VCaP (cell line): ENCODE measurements at regions not wholly inside any gene's neighbourhood (a gene's known extent, or its start where the extent isn't known, plus 50 kb on each side); places are given as distances from the start of the nearest gene placed in this dataset.

Experiments used
- H3K27ac ChIP-seq: fragments of 450-650 bp; 2 replicates; pipeline ENCODE4 v1.5.1; 2017
- TF ChIP-seq, protein P1 (sequence below): fragments of 450-650 bp; conservative IDR thresholded peaks from 2 replicates; pipeline ENCODE4 v1.5.1; 2017; ENCODE audit warnings: mild to moderate bottlenecking, moderate library complexity

DNA sequence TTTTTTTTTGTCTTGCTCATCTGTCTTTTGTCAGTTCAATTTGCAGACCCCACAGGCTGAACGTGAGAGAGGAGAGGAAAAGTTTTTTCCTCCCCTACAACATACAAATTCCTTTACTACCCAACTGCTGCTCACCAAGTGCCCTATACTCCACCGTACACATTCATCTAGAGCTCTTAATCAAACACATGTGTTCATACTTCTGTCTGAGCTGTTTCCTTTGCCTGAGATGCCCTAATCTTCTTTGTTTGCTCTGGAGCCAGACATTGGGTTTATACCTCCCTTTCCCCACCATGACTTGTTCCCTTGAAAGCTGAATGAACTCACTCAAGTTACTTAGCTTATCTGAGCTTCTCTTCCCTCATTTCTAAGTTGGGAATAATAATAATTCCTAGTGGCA, 122.7 kb upstream of the RASGRP1 start:
- no peak overlapping the region for H3K27ac ChIP-seq
- TF ChIP-seq, protein P1, sequence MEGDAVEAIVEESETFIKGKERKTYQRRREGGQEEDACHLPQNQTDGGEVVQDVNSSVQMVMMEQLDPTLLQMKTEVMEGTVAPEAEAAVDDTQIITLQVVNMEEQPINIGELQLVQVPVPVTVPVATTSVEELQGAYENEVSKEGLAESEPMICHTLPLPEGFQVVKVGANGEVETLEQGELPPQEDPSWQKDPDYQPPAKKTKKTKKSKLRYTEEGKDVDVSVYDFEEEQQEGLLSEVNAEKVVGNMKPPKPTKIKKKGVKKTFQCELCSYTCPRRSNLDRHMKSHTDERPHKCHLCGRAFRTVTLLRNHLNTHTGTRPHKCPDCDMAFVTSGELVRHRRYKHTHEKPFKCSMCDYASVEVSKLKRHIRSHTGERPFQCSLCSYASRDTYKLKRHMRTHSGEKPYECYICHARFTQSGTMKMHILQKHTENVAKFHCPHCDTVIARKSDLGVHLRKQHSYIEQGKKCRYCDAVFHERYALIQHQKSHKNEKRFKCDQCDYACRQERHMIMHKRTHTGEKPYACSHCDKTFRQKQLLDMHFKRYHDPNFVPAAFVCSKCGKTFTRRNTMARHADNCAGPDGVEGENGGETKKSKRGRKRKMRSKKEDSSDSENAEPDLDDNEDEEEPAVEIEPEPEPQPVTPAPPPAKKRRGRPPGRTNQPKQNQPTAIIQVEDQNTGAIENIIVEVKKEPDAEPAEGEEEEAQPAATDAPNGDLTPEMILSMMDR, result no peak

DNA sequence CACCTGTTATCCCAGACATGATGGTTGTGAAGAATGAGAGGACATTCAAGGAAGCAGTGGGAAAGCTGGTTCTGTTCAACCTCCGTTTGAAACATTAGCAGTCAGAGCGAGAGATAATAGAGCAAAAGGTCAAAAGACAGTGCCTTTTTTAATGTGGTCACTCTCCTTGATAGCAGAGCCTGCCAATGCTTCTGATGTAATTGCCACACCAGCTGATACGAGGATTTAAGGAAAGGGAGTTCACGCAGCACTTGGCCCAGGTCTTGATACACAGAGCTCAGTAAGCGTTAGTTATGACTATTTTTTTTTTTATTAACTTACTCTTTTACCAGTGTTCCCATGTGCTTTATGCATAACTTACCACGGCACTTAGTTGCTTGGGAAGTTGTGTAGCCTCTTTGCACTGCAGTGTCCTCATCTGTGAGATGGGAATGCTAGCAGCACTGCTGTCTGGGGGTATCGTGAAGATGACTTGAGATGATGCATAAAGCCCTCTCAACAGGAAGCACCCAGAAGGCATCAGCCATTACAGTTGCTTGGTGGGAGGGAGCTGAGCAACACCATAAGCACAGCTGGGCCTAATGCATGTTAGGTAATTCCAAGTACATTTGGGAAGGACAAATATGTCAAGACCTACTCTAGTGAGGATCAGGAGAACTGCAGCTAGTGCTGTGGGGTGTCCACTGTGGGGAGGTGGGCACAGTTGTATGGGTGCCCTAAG, 123.3 kb upstream of the RASGRP1 start:
- no peak overlapping the region for H3K27ac ChIP-seq
- TF ChIP-seq, protein P1, result no peak

DNA sequence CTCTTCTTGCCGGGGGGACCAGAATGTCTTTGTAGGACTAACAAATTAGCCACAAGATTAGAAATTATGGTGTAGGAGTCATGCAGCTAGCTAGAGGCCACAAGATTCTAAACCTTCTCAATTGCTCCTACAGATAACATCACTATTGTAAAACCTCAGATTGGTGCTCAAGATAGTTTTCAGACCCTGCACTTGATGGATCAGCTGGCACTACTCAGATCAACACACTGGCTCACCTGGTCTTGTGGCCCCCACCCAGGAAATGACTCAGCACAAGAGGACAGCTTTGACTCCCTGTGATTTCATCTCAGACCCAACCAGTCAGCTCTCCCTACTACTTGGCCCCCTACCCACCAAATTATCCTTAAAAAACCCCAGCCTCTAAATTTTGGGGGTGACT, 124.1 kb upstream of the RASGRP1 start:
- H3K27ac ChIP-seq, result no peak overlapping the region
- TF ChIP-seq, protein P1, result no peak

DNA sequence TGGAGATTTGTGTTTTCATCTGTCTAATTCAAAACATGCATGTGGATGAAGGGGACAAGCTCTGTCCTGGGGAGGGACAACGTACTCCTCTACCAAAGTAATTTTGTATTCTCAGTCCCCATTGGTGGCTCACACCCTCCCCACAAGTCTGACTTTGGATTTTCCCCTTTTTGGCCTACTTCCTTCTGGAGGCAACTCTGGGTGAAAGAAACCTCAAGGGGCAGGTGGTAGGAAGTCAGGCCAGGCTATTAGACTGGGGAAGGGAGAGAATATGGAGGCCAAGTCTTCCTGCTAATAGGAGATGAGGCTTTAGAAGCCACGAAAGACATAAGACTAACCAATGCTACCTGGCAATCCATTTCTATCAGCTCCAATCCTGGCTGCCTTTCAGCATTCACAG, 124.9 kb upstream of the RASGRP1 start:
- TF ChIP-seq, protein P1, result no peak

DNA sequence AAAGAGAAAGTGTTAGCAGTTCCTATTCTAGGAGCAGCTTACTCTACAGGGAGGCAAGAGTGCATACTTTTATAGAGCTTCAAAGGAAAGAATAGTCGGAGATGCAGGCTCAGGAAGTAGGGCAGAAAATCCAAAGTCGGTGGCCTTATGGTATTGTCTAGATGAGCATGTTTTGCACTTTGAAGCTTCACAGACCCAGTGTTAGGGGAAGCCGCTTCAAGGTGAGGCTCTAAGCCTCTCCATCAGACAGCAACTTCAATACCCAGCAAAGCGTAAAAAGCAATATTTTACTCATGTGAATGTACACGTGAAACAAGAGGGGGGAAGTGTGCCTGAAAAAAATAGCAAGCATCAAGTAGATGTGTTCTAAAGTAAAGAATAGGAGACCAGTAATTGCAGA, 125.6 kb upstream of the RASGRP1 start:
- no peak overlapping the region for H3K27ac ChIP-seq
- TF ChIP-seq, protein P1, result no peak

More for the DNA sequence above, 124.9 kb upstream of the RASGRP1 start:
- H3K27ac ChIP-seq, result no peak overlapping the region

DNA sequence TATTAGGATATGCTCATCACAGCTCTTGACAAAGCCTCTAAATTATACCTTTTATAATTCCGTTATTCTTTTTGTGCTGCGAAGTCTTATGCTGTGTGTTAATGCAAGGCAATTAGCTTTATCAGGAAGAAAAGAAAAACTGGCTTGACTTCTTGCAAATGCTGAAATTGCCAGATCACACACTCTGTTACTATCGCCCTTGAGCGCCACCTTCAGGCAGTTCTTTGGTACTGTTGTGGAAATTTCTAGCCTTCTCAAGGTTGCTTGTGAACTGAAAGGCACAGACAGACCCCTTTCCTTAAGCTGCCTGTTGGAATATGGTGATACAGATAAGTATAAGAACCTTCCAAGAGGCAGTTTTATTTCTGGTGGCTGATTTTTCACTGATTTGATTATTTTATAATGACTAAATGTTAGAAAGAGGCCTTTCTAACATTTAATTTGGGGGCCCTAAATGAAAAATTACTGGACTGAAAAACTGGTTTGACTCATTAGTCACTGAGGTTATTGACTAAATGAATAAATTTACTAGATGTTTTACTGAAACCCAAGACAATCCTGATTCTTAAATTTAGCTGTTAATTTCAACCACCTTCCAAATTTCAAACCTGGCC, 126.2 kb upstream of the RASGRP1 start:
- H3K27ac ChIP-seq, result no peak overlapping the region

DNA sequence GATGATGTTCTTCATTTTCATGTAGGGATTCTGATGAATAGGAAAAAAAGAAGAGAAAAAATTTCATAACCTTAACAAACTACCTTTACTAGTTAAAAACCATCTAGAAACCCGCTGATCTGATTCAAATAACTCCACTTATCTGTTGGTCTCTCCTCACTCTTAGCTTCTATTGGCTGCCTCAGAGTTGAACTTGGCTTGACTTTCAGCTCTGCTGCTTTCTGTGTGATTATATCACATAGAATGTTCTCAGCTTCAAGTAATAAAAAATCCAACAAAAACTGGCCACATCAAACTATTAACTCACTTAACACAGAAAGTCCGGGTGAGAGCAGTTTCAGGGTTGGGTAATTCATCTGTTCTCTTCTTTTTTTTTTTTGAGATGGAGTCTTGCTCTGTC, 126.8 kb upstream of the RASGRP1 start:
- H3K27ac ChIP-seq, result no peak overlapping the region
- TF ChIP-seq, protein P1, result no peak

More for the DNA sequence above, 126.2 kb upstream of the RASGRP1 start:
- TF ChIP-seq, protein P1, result peak; percentile 88
